Right lobe of liver (tissue), 6 donors: ENCODE measurements at regions not wholly inside any gene's neighbourhood (a gene's known extent, or its start where the extent isn't known, plus 50 kb on each side); places are given as distances from the start of the nearest gene placed in this dataset.

Source experiments
- ATAC-seq, 4 donors: fragments of 200-7000 bp; cut with Tn5 transposase; one replicate each; pipeline ENCODE4 v1.9.1; 2020; ENCODE audit warnings: mild to moderate bottlenecking in 4 of 4, moderate library complexity in 4 of 4
- DNase-seq, 3 donors: peaks; one replicate each; pipeline ENCODE4 v3.0.0-alpha.2; 2020
- H3K27ac ChIP-seq, 3 donors: fragments of 200-600 bp; one replicate each; pipeline ENCODE4 v1.8.0; 2022
- H3K27me3 ChIP-seq, 2 donors: fragments of 200-600 bp; one replicate each; pipeline ENCODE4 v1.8.0; 2022
- H3K36me3 ChIP-seq, 4 donors: fragments of 200-600 bp; sonication (generic) in 1 of 4; one replicate each; pipeline versions ENCODE4 v1.5.1 to v1.8.0; 2017 to 2022; ENCODE audit warnings: control low read depth in 1 of 4
- H3K4me1 ChIP-seq, 4 donors: fragments of 200-600 bp; sonication (generic) in 1 of 4; one replicate each; pipeline versions ENCODE4 v1.5.1 to v1.8.0; 2017 to 2022; ENCODE audit warnings: control low read depth in 1 of 4
- H3K4me3 ChIP-seq, 3 donors: fragments of 200-600 bp; one replicate each; pipeline ENCODE4 v1.8.0; 2022
- H3K9me3 ChIP-seq, 4 donors: fragments of 200-600 bp; sonication (generic) in 1 of 4; one replicate each; pipeline versions ENCODE4 v1.5.1 to v1.8.0; 2017 to 2022; ENCODE audit warnings: control low read depth in 1 of 4
- POLR2A ChIP-seq: fragments of 450-650 bp; IDR thresholded peaks from one replicate; pipeline ENCODE4 v1.6.1; 2017; ENCODE audit warnings: antibody characterized with exemption, mild to moderate bottlenecking
- WGBS: methylation state at CpG from one replicate; pipeline ENCODE4 v1.1.6; 2018; ENCODE audit warnings: low coverage, low lambda C conversion rate; ENCODE audit not compliant: insufficient coverage; ENCODE audit errors: missing lambda C conversion rate; 5-methylcytosine and 5-hydroxymethylcytosine counted together
- intact Hi-C, 2 donors: fragments of 100-400 bp; cut with DNase I; formaldehyde crosslinking; loops; one replicate each; pipeline versions ENCODE4 v1.11.2 to v1.14.1; 2022
- TF ChIP-seq, protein P1 (sequence below), 4 donors: fragments of 200-600 bp in 3 of 4; fragments of 450-650 bp in 1 of 4; IDR thresholded peaks; one replicate each; pipeline versions ENCODE4 v1.5.1 to v1.8.0; 2016 to 2022; ENCODE audit warnings: antibody characterized with exemption in 4 of 4, mild to moderate bottlenecking in 2 of 4
- donor health status: DM: no; HTN: yes; CAD: no.
- donor health status: DM: no; HTN: no; CAD: no.
- donor health status: DM: no; HTN: no; CAD: no.
- donor health status: DM: no; HTN: yes; CAD: no.
- donor health status: DM: no; HTN: yes; CAD: no.

DNA sequence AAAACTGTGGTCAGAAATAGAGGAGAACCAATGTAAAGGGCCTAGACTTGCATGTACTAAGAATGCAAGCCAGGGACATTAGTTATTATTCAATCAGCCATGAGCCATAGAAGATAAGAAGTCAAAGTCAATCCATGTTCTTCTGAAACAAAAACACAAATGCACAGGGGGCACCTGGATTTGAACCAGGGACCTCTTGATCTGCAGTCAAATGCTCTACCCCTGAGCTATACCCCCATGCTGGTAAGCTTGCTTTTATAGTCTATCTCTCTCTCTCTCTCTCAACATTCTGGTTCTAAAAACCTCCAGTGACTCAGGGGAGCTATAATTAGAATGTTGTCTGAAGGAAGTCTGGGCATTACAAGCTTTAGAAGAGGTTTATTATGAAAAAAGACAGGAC, 85.6 kb upstream of the ACP3 start:
- Histone ChIP-seq H3K27ac (no peak overlapping the region), H3K27me3 (no peaks in the 10 kb centered on the region), H3K4me3 (no peak overlapping the region), H3K36me3 (no peaks in the 10 kb centered on the region), H3K9me3 (no peaks in the 10 kb centered on the region), H3K4me1 (no peaks in the 10 kb centered on the region)
- TF ChIP-seq POLR2A = no peak
- TF ChIP-seq, protein P1, sequence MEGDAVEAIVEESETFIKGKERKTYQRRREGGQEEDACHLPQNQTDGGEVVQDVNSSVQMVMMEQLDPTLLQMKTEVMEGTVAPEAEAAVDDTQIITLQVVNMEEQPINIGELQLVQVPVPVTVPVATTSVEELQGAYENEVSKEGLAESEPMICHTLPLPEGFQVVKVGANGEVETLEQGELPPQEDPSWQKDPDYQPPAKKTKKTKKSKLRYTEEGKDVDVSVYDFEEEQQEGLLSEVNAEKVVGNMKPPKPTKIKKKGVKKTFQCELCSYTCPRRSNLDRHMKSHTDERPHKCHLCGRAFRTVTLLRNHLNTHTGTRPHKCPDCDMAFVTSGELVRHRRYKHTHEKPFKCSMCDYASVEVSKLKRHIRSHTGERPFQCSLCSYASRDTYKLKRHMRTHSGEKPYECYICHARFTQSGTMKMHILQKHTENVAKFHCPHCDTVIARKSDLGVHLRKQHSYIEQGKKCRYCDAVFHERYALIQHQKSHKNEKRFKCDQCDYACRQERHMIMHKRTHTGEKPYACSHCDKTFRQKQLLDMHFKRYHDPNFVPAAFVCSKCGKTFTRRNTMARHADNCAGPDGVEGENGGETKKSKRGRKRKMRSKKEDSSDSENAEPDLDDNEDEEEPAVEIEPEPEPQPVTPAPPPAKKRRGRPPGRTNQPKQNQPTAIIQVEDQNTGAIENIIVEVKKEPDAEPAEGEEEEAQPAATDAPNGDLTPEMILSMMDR (IDR thresholded peaks at IDR 0.05) = no peak
- DNase-seq (no peak), ATAC-seq (no peak)
- intact Hi-C loops = no loop called here

DNA sequence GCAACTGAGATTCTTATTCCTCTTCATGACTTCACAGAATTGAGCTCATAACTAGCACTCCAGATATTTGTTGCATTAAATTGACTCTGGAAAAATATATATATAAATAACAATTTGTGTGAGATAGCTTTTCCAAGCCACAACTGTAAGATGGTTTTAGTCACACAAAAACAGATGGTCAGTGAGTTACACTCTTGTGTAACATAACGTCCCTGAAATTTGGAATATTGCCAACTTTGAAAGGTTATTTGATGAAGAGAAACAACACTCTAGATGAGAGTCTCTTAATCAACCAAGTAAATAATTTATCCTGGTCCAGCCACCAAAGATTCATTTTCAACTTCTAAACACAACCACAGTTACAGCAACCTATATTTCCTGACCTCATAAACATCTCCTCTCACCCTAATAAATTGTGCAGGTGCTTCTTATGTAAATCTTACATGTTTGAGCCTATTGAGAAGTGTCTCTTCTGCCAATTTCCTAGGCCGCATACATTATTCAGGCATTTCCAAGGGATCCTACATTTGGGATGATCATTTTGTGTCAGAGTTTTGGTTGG, 84.9 kb upstream of the ACP3 start:
- Histone ChIP-seq H3K4me1 (no peaks in the 10 kb centered on the region), H3K27me3 (no peaks in the 10 kb centered on the region), H3K27ac (no peak overlapping the region), H3K36me3 (no peaks in the 10 kb centered on the region), H3K9me3 (no peaks in the 10 kb centered on the region), H3K4me3 (no peak overlapping the region)
- 0% methylated on average over 2 of the region's 2 CpGs for WGBS
- ATAC-seq (no peak), DNase-seq (no peak)
- TF ChIP-seq POLR2A = no peak
- intact Hi-C loops = no loop called here

DNA sequence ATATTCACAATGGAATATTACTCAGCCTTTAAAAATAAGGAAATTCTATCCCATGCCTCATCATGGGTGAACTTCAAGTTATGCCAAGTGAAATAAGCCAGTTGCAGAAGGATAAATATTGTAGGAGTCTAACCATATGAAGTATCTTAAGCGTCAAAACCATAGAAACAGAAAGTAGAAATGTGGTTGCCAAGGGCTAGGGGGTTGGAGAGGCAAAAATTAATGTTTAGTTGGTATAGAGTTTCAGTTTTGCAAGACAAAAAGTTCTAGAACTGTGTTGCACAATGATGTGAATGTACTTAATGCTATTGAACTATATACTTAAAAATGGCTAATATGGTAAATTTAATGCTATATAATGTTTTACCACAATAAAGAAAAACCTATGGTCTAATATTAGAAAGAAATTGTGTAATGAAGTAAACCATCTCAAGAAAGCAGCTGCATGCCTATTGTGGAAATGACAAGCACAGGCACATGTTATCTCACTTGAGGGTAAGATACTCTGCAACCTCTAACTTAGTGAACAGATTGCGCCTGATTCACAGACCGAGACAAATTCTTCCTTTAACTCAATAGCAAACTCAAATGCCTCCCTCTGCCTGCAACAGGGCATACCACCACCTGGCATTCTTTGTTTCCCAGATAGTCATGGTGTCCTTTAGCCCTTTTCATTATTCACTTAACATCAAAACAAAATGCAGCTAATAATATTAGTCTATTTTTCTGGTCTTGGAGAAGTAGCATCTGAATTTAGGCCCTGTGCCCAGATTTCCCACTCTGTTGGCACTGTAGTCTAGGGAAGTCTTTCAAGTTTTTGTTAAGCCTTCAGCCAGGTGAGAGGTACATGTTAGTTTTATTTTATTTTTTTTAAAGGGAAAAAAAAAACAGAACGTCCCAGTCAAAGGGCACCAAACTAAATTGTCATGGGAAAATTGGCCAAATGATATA, 80.2 kb upstream of the ACP3 start:
- H3K4me1 ChIP-seq = no peaks in the 10 kb centered on the region
- no peak overlapping the region for H3K4me3 ChIP-seq
- no peaks in the 10 kb centered on the region for H3K27me3 ChIP-seq
- H3K36me3 ChIP-seq = no peaks in the 10 kb centered on the region
- 54% methylated on average over 4 of the region's 4 CpGs for WGBS
- DNase-seq = no peak
- H3K27ac ChIP-seq = no peak overlapping the region
- no peak for ATAC-seq
- TF ChIP-seq POLR2A = no peak
- TF ChIP-seq, protein P1 (IDR thresholded peaks at IDR 0.05) = no peak
- intact Hi-C loops = no loop called here
- H3K9me3 ChIP-seq = no peaks in the 10 kb centered on the region

DNA sequence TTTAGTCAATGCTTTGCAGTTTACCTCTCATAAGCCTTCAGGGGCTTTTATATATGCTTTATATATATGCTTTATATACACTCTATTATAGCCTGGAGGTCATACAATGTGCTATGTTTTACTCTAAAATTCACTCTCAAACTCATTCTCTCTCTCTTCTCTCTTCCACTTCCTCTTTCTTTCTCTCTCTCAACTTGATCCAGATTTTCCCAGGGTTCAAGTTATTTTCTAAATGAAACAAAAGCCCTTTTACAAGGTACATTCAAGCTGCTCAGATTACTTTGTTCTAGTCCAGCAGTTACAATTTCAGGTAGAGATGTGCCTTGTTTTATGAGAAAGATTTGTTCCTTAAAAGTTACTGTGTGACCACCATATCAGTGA, 79.6 kb upstream of the ACP3 start:
- DNase-seq (no peak), ATAC-seq (no peak)
- Histone ChIP-seq H3K4me3 (no peak overlapping the region), H3K36me3 (no peaks in the 10 kb centered on the region), H3K4me1 (no peaks in the 10 kb centered on the region), H3K9me3 (no peaks in the 10 kb centered on the region), H3K27me3 (no peaks in the 10 kb centered on the region), H3K27ac (no peak overlapping the region)
- intact Hi-C loops = no loop called here
- no peak for TF ChIP-seq POLR2A
- TF ChIP-seq, protein P1 (IDR thresholded peaks at IDR 0.05) = no peak

DNA sequence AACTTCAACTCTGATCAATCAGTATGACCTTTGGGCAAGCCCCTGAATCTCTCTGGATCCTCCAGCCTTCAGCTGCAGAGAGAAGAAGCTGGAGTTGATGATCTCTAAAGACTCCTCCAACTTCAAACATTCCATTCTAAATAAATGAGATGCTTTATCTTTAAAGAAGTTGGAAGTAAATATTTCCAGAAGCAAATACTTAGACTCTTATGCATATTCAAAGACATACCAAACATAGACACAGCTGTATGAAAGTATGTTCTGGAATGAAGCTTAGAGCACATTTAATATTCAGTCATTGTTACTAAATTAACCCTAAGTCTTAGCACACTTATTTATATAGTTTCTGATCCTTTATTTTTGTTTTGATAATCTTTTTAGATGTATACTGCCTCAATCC, 77.6 kb upstream of the ACP3 start:
- ATAC-seq (no peak), DNase-seq (no peak)
- H3K4me1 ChIP-seq = no peaks in the 10 kb centered on the region
- H3K36me3 ChIP-seq = no peaks in the 10 kb centered on the region
- TF ChIP-seq POLR2A = no peak
- TF ChIP-seq, protein P1 (IDR thresholded peaks at IDR 0.05) = no peak
- no peak overlapping the region for H3K4me3 ChIP-seq
- H3K27me3 ChIP-seq = no peaks in the 10 kb centered on the region
- intact Hi-C loops = no loop called here
- no peak overlapping the region for H3K27ac ChIP-seq
- no peaks in the 10 kb centered on the region for H3K9me3 ChIP-seq
